GM12878 (cell line): ENCODE measurements at regions not wholly inside any gene's neighbourhood (a gene's known extent, or its start where the extent isn't known, plus 50 kb on each side); places are given as distances from the start of the nearest gene placed in this dataset.

ENCODE experiments used
- ATF7 ChIP-seq: fragments of 450-650 bp; IDR thresholded peaks from 2 replicates; pipeline ENCODE4 v1.6.1; 2016; ENCODE audit warnings: low read depth, mild to moderate bottlenecking
- BCL3 ChIP-seq: IDR thresholded peaks from 2 replicates; pipeline ENCODE4 v1.6.1; 2011; ENCODE audit warnings: borderline replicate concordance, low read depth, mild to moderate bottlenecking, moderate library complexity, low read length; ENCODE audit not compliant: insufficient read depth, poor library complexity, severe bottlenecking
- E2F4 ChIP-seq: IDR thresholded peaks from 2 replicates; pipeline ENCODE4 v1.6.1; 2012; ENCODE audit warnings: low read depth, low read length, improper control_type of control experiment
- EGR1 ChIP-seq, 2 experiments: IDR thresholded peaks; 1 replicate in 1 of 2; 2 replicates in 1 of 2; pipeline ENCODE4 v1.6.1; 2011 to 2012; ENCODE audit warnings: low read depth in 2 of 2, low read length in 2 of 2, borderline replicate concordance in 1 of 2, mild to moderate bottlenecking in 1 of 2, moderate library complexity in 1 of 2
- EP300 ChIP-seq, 2 experiments: fragments of 150-350 bp in 1 of 2; IDR thresholded peaks; 2 replicates each; pipeline ENCODE4 v1.6.1; 2011 to 2012; ENCODE audit warnings: low read depth in 2 of 2, low read length in 2 of 2, borderline replicate concordance in 1 of 2, improper control_type of control experiment in 1 of 2, inconsistent platforms in 1 of 2; ENCODE audit not compliant: control insufficient read depth in 1 of 2
- EZH2 ChIP-seq: IDR thresholded peaks from 2 replicates; pipeline ENCODE4 v1.6.1; 2012; ENCODE audit warnings: low read depth, mild to moderate bottlenecking, control low read depth, inconsistent platforms, low read length, borderline replicate concordance; ENCODE audit not compliant: control insufficient read depth
- FOXM1 ChIP-seq: IDR thresholded peaks from 2 replicates; pipeline ENCODE4 v1.6.1; 2012; ENCODE audit warnings: low read depth, mild to moderate bottlenecking, inconsistent platforms, low read length, moderate library complexity
- GATAD2B ChIP-seq: fragments of 450-650 bp; conservative IDR thresholded peaks from 2 replicates; pipeline ENCODE4 v1.6.1; 2017; ENCODE audit warnings: low read depth, mild to moderate bottlenecking, moderate library complexity
- LARP7 ChIP-seq: fragments of 450-650 bp; IDR thresholded peaks from 2 replicates; pipeline ENCODE4 v1.6.1; 2017; ENCODE audit warnings: mild to moderate bottlenecking
- NRF1 ChIP-seq: conservative IDR thresholded peaks from 2 replicates; pipeline ENCODE4 v1.6.1; 2011; ENCODE audit warnings: mild to moderate bottlenecking, low read depth, low read length, improper control_type of control experiment
- POLR2AphosphoS5 ChIP-seq: IDR thresholded peaks from 2 replicates; pipeline ENCODE4 v1.6.1; 2011; ENCODE audit warnings: mild to moderate bottlenecking, low read length, inconsistent platforms
- POU2F2 ChIP-seq: IDR thresholded peaks from 3 replicates; pipeline ENCODE4 v1.6.1; 2011; ENCODE audit warnings: low read depth, mild to moderate bottlenecking, low read length, borderline replicate concordance
- SIX5 ChIP-seq: IDR thresholded peaks from 2 replicates; pipeline ENCODE4 v1.6.1; 2011; ENCODE audit warnings: mild to moderate bottlenecking, low read depth, low read length, moderate library complexity; ENCODE audit not compliant: severe bottlenecking
- SMAD1 ChIP-seq: fragments of 450-650 bp; IDR thresholded peaks from 2 replicates; pipeline ENCODE4 v1.6.1; 2018; ENCODE audit warnings: mild to moderate bottlenecking, low read depth; ENCODE audit not compliant: partially characterized antibody
- SMC3 ChIP-seq: IDR thresholded peaks from 2 replicates; pipeline ENCODE4 v1.6.1; 2011; ENCODE audit warnings: low read length, improper control_type of control experiment, borderline replicate concordance
- SPI1 ChIP-seq: IDR thresholded peaks from 2 replicates; pipeline ENCODE4 v1.6.1; 2011; ENCODE audit warnings: low read depth, mild to moderate bottlenecking, low read length, moderate library complexity, borderline replicate concordance; ENCODE audit not compliant: insufficient read depth
- SUZ12 ChIP-seq: fragments of 200-600 bp; sonication (generic); IDR thresholded peaks from one replicate; pipeline ENCODE4 v1.6.1; 2018; ENCODE audit warnings: antibody characterized with exemption, mild to moderate bottlenecking; ENCODE audit not compliant: unreplicated experiment
- TARDBP ChIP-seq: IDR thresholded peaks from 2 replicates; pipeline ENCODE4 v1.6.1; 2016; ENCODE audit warnings: borderline replicate concordance
- TCF12 ChIP-seq: IDR thresholded peaks from 2 replicates; pipeline ENCODE4 v1.6.1; 2011; ENCODE audit warnings: low read depth, mild to moderate bottlenecking, low read length
- YY1 ChIP-seq: IDR thresholded peaks from 2 replicates; pipeline ENCODE4 v1.6.1; 2011; ENCODE audit warnings: low read depth, mild to moderate bottlenecking, low read length
- ZNF207 ChIP-seq: fragments of 450-650 bp; IDR thresholded peaks from 2 replicates; pipeline ENCODE4 v1.6.1; 2014; ENCODE audit warnings: antibody characterized with exemption, mild to moderate bottlenecking, borderline replicate concordance
- ZNF274 ChIP-seq: IDR thresholded peaks from one replicate; pipeline ENCODE4 v1.8.0; 2011; ENCODE audit not compliant: insufficient read length, insufficient read depth
- ZNF384 ChIP-seq: IDR thresholded peaks from 2 replicates; pipeline ENCODE4 v1.6.1; 2012; ENCODE audit warnings: low read depth, mild to moderate bottlenecking, low read length, improper control_type of control experiment, borderline replicate concordance
- TF ChIP-seq, protein P1 (sequence below): IDR thresholded peaks from 2 replicates; pipeline ENCODE4 v1.6.1; 2012; ENCODE audit warnings: low read length, inconsistent platforms

DNA sequence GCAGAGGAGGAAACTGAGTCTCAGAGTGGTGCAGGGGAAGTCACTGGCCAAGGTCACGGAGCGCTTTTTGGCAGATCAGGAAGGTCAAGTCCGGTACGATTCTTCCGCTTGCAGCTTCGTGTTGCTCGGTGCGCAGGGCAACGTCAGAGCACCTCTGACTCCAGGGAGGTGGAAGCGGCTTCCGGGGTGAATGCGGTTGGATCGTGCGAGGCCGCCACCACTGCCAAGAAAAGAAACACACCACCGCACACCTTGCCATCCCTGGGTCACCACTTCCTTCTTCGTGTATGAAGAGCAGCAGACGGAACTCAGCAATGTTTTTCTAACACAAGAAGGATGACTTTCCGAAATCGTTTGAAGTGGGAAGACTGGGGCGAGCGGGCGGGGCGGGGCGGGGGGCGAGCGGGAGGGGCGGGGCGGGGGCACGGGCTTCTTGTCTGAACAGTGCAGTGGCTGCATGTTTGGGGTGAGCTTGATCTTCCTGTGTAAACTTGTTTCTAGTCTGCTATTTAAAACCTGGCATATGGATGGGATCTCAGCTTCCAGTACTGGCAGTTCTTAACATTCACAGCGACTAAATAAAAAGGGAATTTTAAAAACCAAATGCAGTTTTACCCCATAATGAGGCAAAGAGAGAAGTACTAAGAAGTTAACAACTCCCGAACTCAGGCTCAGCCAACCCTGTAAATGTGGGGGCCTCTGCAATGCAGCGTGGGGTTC is 300.0 kb downstream of the RRAGC start (continued):
- TF ChIP-seq, protein P1, sequence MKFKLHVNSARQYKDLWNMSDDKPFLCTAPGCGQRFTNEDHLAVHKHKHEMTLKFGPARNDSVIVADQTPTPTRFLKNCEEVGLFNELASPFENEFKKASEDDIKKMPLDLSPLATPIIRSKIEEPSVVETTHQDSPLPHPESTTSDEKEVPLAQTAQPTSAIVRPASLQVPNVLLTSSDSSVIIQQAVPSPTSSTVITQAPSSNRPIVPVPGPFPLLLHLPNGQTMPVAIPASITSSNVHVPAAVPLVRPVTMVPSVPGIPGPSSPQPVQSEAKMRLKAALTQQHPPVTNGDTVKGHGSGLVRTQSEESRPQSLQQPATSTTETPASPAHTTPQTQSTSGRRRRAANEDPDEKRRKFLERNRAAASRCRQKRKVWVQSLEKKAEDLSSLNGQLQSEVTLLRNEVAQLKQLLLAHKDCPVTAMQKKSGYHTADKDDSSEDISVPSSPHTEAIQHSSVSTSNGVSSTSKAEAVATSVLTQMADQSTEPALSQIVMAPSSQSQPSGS = no peak; the same call in 1 of the 2 replicates
- no peak for TF ChIP-seq LARP7
- no peak for TF ChIP-seq SMC3
- no peak for TF ChIP-seq TARDBP
- peak; percentile 85 for TF ChIP-seq SPI1
- peak; percentile 62; the same call in 1 of the 3 replicates for TF ChIP-seq POU2F2
- no peak for TF ChIP-seq ZNF207
- TF ChIP-seq YY1 = peak; percentile 38; the same call in 1 of the 2 replicates
- peak; percentile 88 to 91 for TF ChIP-seq EP300 (IDR thresholded peaks at IDR 0.05; ENCODE audit: borderline replicate concordance in 1 of 2, control insufficient read depth in 1 of 2, low read depth in 2 of 2, low read length in 2 of 2)
- TF ChIP-seq EZH2 = no peak
- no peak for TF ChIP-seq ZNF274
- TF ChIP-seq EGR1 (IDR thresholded peaks at IDR 0.05; ENCODE audit: borderline replicate concordance in 1 of 2, low read depth in 2 of 2, low read length in 2 of 2) = no peak
- TF ChIP-seq SUZ12 = no peak
- TF ChIP-seq SIX5 = no peak
- TF ChIP-seq ZNF384 = no peak
- TF ChIP-seq NRF1 = no peak
- peak; percentile 78; the same call in 1 of the 2 replicates for TF ChIP-seq TCF12
- no peak for TF ChIP-seq SMAD1
- TF ChIP-seq FOXM1 = peak; percentile 42
- TF ChIP-seq ATF7 = peak; percentile 27; the same call in 1 of the 2 replicates
- TF ChIP-seq BCL3 = no peak
- peak; percentile 63; the same call in 1 of the 2 replicates for TF ChIP-seq POLR2AphosphoS5
- TF ChIP-seq GATAD2B = peak; percentile 63
- no peak for TF ChIP-seq E2F4
